Gastroesophageal sphincter (tissue), 3 donors: ENCODE measurements at regions not wholly inside any gene's neighbourhood (a gene's known extent, or its start where the extent isn't known, plus 50 kb on each side); places are given as distances from the start of the nearest gene placed in this dataset.

ENCODE experiments used
- CTCF ChIP-seq, 4 experiments: fragments of 200-600 bp in 2 of 4; fragments of 450-650 bp in 2 of 4; sonication (generic) in 1 of 4; IDR thresholded peaks; one replicate each; pipeline ENCODE4 v1.5.1; 2017 to 2019; ENCODE audit warnings: antibody characterized with exemption in 4 of 4, mild to moderate bottlenecking in 2 of 4, moderate library complexity in 2 of 4
- EP300 ChIP-seq: sonication (generic); formaldehyde crosslinking; IDR thresholded peaks from one replicate; pipeline ENCODE4 v1.6.1; 2017; ENCODE audit warnings: antibody characterized with exemption, mild to moderate bottlenecking
- POLR2A ChIP-seq, 2 donors: fragments of 450-650 bp; IDR thresholded peaks; one replicate each; pipeline ENCODE4 v1.6.1; 2017; ENCODE audit warnings: antibody characterized with exemption in 2 of 2, mild to moderate bottlenecking in 2 of 2, moderate library complexity in 1 of 2
- POLR2AphosphoS5 ChIP-seq: sonication (generic); formaldehyde crosslinking; IDR thresholded peaks from one replicate; pipeline ENCODE4 v1.6.1; 2017; ENCODE audit warnings: antibody characterized with exemption

- TF ChIP-seq POLR2A (IDR thresholded peaks at IDR 0.05) (no peak), EP300 (no peak), CTCF (IDR thresholded peaks at IDR 0.05) (no peak), POLR2AphosphoS5 (no peak)
Observed at GRCh38 chr6:92708945-92709344, 710.4 kb downstream of the EPHA7 start.
